ENCODE measurements at regions not wholly inside any gene's neighbourhood (a gene's known extent, or its start where the extent isn't known, plus 50 kb on each side); places are given as distances from the start of the nearest gene placed in this dataset.
"Not testable (repeated sequence)": the region's sequence is repeated elsewhere in the genome, so short reads cannot be mapped to it uniquely, and the experiment has no call there.

DNA sequence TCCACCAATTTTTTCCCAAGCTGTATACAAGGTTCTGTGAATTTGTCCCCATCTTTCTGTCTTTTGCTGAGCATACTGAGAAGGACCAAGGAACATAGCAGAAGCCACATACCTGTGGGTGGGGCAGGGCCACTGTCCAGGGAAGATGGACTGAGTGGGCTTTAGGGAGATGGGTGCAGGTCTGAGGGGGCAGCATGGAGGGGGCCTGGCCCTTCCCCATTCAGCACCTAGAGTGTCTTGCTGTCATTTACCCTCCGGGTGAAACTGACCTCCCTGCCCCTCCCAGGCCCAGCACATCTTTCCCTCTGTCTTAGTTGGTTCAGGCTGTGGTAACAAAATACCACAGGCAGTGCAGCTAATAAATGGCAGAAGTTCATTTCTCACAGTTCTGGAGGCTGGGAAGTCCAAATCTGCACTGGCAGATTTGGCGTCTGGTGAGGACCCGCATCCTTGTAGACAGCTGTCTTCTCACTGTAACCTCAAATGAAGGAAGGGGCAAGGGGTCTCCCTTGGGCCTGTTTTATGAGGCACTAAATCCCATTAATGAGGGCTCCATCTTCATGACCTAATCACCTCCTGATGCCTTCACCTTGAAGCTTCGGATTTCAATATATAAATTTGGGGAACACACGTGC is 180.0 kb upstream of the SMAD3 start:
- H3K27me3 Mint-ChIP-seq: peaks cover 27% of the 10 kb centered on the region
- H3K27ac Mint-ChIP-seq: no peak overlapping the region
- ATAC-seq (no peak), DNase-seq (peak; percentile 23)
- no peaks in the 10 kb centered on the region for H3K9me3 Mint-ChIP-seq (ENCODE audit: low read depth)
- no peaks in the 10 kb centered on the region for H3K4me1 Mint-ChIP-seq
- CTCF ChIA-PET: interaction anchor here (0.5 kb wide), 1 partner anchor 470 kb away, joined by 3 read pairs; no protein-coding TSS in a partner anchor
- no peaks in the 10 kb centered on the region for H3K36me3 Mint-ChIP-seq
- H3K4me3 Mint-ChIP-seq: no peak overlapping the region

DNA sequence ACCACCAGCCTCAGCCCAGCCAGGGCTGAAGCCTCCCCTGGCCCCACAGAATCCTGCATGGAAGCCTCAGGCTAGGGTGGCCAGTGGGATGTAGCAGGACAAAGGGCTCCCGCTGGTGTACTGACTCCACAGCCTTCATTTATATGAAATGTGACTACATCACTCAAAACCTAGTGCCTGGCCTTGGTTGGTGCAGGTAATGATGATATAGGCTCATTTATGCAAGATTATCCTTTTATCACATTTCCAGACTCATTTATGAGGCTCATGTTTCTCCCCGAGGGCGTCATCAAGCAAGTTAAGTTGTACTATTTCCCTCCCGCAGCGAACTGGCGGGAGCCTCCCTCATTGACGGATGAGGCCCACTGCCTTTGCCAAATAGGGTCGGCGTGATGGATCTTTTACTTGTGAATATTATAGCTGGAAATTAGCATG is 179.1 kb upstream of the SMAD3 start:
- peak; percentile 8 for DNase-seq
- no peak overlapping the region for H3K27ac Mint-ChIP-seq
- CTCF ChIA-PET: no interaction called here
- H3K27me3 Mint-ChIP-seq: peaks cover 29% of the 10 kb centered on the region
- ATAC-seq: no peak
- H3K9me3 Mint-ChIP-seq (ENCODE audit: low read depth): no peaks in the 10 kb centered on the region
- H3K4me1 Mint-ChIP-seq: no peaks in the 10 kb centered on the region
- H3K4me3 Mint-ChIP-seq: no peak overlapping the region
- H3K36me3 Mint-ChIP-seq: no peaks in the 10 kb centered on the region

DNA sequence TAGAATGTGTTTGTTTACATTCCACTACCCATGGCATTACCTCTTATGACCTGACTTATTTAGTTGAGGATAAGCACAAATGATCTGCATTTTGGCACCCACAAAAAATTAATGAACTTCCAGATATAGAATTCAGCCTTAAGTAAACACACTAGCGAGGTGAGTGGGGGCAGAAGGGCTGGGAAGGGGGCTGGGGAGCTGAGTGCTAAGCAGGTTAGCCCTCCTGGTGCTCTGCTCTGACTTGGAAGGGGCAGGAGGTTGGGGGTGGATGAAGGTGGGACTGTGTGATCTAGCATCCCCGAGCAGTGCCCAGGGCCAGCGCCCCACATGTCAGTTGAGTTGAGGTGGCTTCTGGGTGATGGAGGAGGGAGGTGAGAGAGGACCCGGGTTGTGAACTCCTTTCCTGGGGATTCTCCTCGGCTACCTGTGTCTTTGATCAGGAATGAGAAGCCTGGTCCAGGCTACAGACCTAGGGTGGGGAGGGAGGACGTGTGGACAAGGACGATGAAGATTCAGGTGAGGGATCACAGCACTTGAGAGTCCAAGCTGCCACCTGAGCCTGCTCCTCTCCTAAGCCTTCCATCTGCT is 178.6 kb upstream of the SMAD3 start:
- ATAC-seq: no peak
- Mint-ChIP-seq H3K9me3 (ENCODE audit: low read depth) (no peaks in the 10 kb centered on the region), H3K27me3 (peaks cover 33% of the 10 kb centered on the region), H3K36me3 (no peaks in the 10 kb centered on the region), H3K4me3 (no peak overlapping the region), H3K4me1 (no peaks in the 10 kb centered on the region), H3K27ac (no peak overlapping the region)
- CTCF ChIA-PET: no interaction called here
- peak; percentile 29 for DNase-seq

- CTCF ChIA-PET: interaction anchor here (0.7 kb wide), 1 partner anchor 11 kb away, joined by 3 read pairs; no protein-coding TSS in a partner anchor
- ATAC-seq; H3K9me3 Mint-ChIP-seq (ENCODE audit: low read depth); H3K36me3 Mint-ChIP-seq; H3K4me1 Mint-ChIP-seq; H3K4me3 Mint-ChIP-seq; DNase-seq; H3K27ac Mint-ChIP-seq: not testable (repeated sequence)
- peaks cover 45% of the 10 kb centered on the region for H3K27me3 Mint-ChIP-seq
These were observed 176.1 kb upstream of the SMAD3 start for GRCh38 chr15:66889298-66889697.

- Mint-ChIP-seq H3K36me3 (no peaks in the 10 kb centered on the region), H3K4me1 (peaks cover 2% of the 10 kb centered on the region), H3K9me3 (ENCODE audit: low read depth) (no peaks in the 10 kb centered on the region), H3K27me3 (peaks cover 43% of the 10 kb centered on the region), H3K4me3 (no peak overlapping the region), H3K27ac (no peak overlapping the region)
- CTCF ChIA-PET: no interaction called here
- DNase-seq (no peak), ATAC-seq (no peak)
These were observed 173.6 kb upstream of the SMAD3 start for GRCh38 chr15:66891776-66892175.

DNA sequence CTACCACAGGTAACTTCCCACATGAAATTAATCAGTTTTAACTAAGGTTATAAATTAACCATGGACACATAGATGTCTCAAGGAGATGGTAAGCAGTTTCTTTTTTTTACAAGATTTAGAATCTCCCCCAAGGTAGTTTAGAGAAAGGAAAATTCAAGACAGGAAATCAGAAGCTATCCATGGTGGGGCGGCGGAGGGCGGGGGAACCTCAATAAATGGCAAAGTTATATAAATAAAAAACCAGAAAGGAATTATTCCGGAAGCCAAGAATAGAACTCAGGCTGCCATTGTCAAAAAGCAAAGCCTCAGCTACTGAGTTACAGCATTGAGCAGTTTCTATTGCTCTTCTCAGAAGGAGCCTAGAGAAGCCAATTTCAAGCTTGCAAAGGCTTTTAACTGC is 172.1 kb upstream of the SMAD3 start:
- CTCF ChIA-PET: interaction anchor here (1.3 kb wide), 1 partner anchor 10 kb away, joined by 5 read pairs; no protein-coding TSS in a partner anchor

DNA sequence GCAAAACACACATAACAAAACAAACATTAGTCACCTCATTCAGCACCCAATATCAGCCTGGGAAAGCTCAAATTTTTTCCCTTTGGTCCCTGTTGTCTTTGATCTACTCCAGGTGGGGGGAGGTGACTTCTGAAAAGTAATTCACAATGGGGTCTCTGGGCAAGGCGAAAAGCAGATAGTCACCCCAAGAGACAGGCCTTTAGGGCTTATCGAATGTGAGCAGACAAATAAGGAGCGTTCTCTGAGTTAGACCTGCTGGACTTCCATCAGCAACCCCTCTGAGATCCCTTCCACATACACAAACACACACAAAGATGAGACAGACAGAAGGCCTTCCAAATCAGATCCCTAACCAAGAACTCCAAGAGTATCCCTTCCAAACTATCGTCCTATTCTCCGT is 171.0 kb upstream of the SMAD3 start:
- Mint-ChIP-seq H3K9me3 (ENCODE audit: low read depth) (no peaks in the 10 kb centered on the region), H3K27me3 (peaks cover 34% of the 10 kb centered on the region), H3K27ac (no peak overlapping the region), H3K4me3 (no peak overlapping the region), H3K4me1 (peaks cover 5% of the 10 kb centered on the region), H3K36me3 (no peaks in the 10 kb centered on the region)
- DNase-seq (peak; percentile 16), ATAC-seq (no peak)
- CTCF ChIA-PET: no interaction called here

More for the DNA sequence above, 172.1 kb upstream of the SMAD3 start:
- Mint-ChIP-seq H3K4me3 (no peak overlapping the region), H3K4me1 (peaks cover 5% of the 10 kb centered on the region), H3K36me3 (no peaks in the 10 kb centered on the region), H3K9me3 (ENCODE audit: low read depth) (no peaks in the 10 kb centered on the region), H3K27ac (no peak overlapping the region), H3K27me3 (peaks cover 35% of the 10 kb centered on the region)
- peak; percentile 1 for DNase-seq
- no peak for ATAC-seq

DNA sequence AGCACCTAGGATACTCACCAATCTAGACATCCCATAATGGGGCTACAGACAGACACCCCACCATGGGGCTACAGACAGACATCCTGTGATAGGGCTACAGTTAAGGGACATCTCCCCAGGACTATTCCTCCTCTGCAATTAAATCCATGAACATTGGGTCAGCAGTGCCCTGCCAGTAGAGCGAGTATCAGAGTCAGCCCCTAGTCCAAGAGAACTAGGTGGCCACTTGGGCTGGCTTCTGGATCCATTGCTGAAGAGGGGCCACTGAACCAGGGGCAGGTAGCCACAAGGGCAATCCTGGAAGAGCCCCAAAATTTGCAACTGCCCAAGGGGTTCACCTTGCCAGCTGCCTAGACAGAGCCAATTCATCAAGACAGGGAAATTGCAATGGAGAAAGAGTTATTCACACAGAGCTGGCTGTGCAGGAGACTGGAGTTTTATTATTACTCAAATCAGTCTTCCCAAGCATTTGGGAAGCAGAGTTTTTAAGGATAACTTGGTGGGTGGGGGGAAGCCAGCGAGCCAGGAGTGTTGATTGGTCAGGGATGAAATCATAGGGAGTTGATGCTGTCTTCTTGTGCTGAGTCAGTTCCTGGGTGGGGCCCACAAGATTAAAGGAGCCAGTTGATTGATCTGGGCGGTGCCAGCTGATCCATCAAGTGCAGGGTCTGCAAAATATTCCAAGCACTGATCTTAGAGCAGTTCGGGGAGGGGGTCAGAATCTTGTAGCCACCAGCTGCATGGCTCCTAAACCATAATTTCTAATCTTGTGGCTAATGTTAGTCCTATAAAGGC is 170.2 kb upstream of the SMAD3 start:
- Mint-ChIP-seq H3K4me3 (no peak overlapping the region), H3K9me3 (ENCODE audit: low read depth) (no peaks in the 10 kb centered on the region), H3K27me3 (peaks cover 31% of the 10 kb centered on the region), H3K4me1 (peaks cover 5% of the 10 kb centered on the region), H3K36me3 (no peaks in the 10 kb centered on the region), H3K27ac (no peak overlapping the region)
- DNase-seq: peak; percentile 34
- no peak for ATAC-seq
- CTCF ChIA-PET: interaction anchor here (1.2 to 1.6 kb wide), 2 partner anchors 9 to 44 kb away, joined by 3 to 6 read pairs; no protein-coding TSS in a partner anchor

GRCh38 chr15:66895794-66896453 is 169.5 kb upstream of the SMAD3 start:
- Mint-ChIP-seq H3K9me3 (ENCODE audit: low read depth) (no peaks in the 10 kb centered on the region), H3K36me3 (no peaks in the 10 kb centered on the region), H3K4me1 (peaks cover 5% of the 10 kb centered on the region), H3K4me3 (no peak overlapping the region), H3K27me3 (peaks cover 28% of the 10 kb centered on the region), H3K27ac (no peak overlapping the region)
- CTCF ChIA-PET: interaction anchor here (1.1 to 1.6 kb wide), 3 partner anchors 8 to 45 kb away, joined by 3 to 6 read pairs (median 3); no protein-coding TSS in a partner anchor
- ATAC-seq (no peak), DNase-seq (peak; percentile 4)

DNA sequence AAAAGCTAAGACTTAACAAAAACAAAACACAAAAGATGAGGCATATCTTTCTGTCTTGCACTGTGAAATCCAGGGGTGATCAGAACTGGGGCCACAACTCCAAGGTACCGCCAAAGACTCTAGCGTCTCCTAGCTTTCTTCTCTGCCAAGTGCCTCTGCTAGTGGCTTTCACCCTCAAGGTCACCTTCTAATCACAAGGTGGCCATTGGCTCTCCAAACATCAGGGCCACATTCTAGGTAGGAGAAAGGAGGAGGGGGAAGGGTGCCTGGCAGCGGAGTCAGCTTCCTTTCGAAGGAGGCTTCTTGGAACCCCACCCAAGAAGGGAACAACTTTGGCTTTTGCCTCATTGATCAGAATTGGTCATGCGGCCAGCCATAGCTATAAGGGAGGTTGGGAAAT is 168.8 kb upstream of the SMAD3 start:
- no peaks in the 10 kb centered on the region for H3K36me3 Mint-ChIP-seq
- peaks cover 11% of the 10 kb centered on the region for H3K4me1 Mint-ChIP-seq
- ATAC-seq: no peak
- H3K27me3 Mint-ChIP-seq: peaks cover 24% of the 10 kb centered on the region
- no peak overlapping the region for H3K4me3 Mint-ChIP-seq
- CTCF ChIA-PET: interaction anchor here (1.1 to 1.6 kb wide), 2 partner anchors 12 to 45 kb away, joined by 3 to 6 read pairs; no protein-coding TSS in a partner anchor
- DNase-seq: no peak
- no peak overlapping the region for H3K27ac Mint-ChIP-seq
- no peaks in the 10 kb centered on the region for H3K9me3 Mint-ChIP-seq (ENCODE audit: low read depth)

DNA sequence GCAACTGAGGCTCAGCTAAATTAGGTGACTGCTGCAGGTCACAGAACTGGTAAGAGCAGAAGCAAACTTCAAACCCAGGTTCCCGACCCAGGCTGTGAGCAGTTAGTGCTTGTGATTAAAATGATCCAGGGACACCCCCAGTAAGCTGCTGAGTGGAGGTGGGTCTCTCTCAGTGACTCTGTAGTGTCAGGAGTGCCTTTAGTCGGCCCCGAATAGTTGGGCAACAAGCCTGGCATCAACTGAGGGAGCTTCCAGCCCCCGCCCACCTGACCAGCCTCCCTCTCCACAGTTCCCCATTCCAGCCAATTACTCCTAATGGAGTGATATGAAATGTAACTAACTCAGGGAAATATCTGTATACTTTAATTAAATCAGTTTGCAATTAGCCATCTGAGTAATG is 168.0 kb upstream of the SMAD3 start:
- no peaks in the 10 kb centered on the region for H3K9me3 Mint-ChIP-seq (ENCODE audit: low read depth)
- no peak overlapping the region for H3K4me3 Mint-ChIP-seq
- H3K4me1 Mint-ChIP-seq: peaks cover 11% of the 10 kb centered on the region
- CTCF ChIA-PET: interaction anchor here (0.8 kb wide), 1 partner anchor 407 kb away, joined by 3 read pairs; no protein-coding TSS in a partner anchor
- H3K27ac Mint-ChIP-seq: no peak overlapping the region
- H3K27me3 Mint-ChIP-seq: peaks cover 19% of the 10 kb centered on the region
- no peak for DNase-seq
- ATAC-seq: no peak
- H3K36me3 Mint-ChIP-seq: no peaks in the 10 kb centered on the region

DNA sequence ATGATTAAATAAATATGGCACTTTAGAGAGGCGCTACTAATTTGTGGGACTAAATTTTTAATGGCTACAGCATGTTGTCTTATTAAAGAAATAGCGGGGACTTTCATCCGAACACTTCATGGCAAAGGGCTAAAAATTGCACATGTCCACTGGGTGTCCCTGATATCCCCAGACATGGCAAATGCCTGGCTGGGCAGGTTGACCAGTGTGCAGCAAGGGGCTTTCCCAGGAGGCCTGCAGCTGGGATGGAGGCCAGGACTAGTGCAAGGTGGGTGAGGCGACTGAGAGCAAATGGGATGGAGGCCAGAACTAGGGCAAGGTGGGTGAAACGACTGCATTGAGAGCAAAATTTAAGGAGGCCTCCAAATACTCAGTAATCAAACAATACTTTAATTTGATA is 167.4 kb upstream of the SMAD3 start:
- CTCF ChIA-PET: interaction anchor here (1.0 kb wide), 2 partner anchors 10 to 47 kb away, joined by 4 to 5 read pairs; no protein-coding TSS in a partner anchor
- no peak for DNase-seq
- H3K4me1 Mint-ChIP-seq: peaks cover 11% of the 10 kb centered on the region
- no peaks in the 10 kb centered on the region for H3K9me3 Mint-ChIP-seq (ENCODE audit: low read depth)
- no peak for ATAC-seq
- H3K36me3 Mint-ChIP-seq: no peaks in the 10 kb centered on the region
- H3K27ac Mint-ChIP-seq: no peak overlapping the region
- H3K27me3 Mint-ChIP-seq: peaks cover 16% of the 10 kb centered on the region
- H3K4me3 Mint-ChIP-seq: no peak overlapping the region

Measured in activated CD8-positive, alpha-beta memory T cell treated with anti-CD3 and anti-CD28 coated beads, Interleukin-2, amount 10 ng/mL, durations not matched to agents 7 days and 5 days (primary cell).